Esophagus muscularis mucosa (tissue), 4 donors: ENCODE measurements at regions not wholly inside any gene's neighbourhood (a gene's known extent, or its start where the extent isn't known, plus 50 kb on each side); places are given as distances from the start of the nearest gene placed in this dataset.

Experiments
- DNase-seq: peaks from one replicate; pipeline ENCODE4 v3.0.0-alpha.2; 2017; ENCODE audit errors: extremely low spot score
- H3K27ac ChIP-seq, 4 donors: fragments of 200-600 bp; sonication (generic); replicated peaks in 1 of 4; 1 replicate in 3 of 4; 2 replicates in 1 of 4; pipeline ENCODE4 v1.5.1; 2016 to 2019; ENCODE audit warnings: mild to moderate bottlenecking in 1 of 4
- H3K27me3 ChIP-seq, 4 donors: fragments of 200-600 bp; sonication (generic); one replicate each; pipeline versions ENCODE4 v1.5.1 to v1.6.0; 2016 to 2019
- H3K36me3 ChIP-seq, 4 donors: fragments of 200-600 bp; sonication (generic); one replicate each; pipeline ENCODE4 v1.5.1; 2016 to 2019
- H3K4me1 ChIP-seq, 4 donors: fragments of 200-600 bp; sonication (generic); one replicate each; pipeline ENCODE4 v1.5.1; 2016 to 2019
- H3K4me3 ChIP-seq, 4 donors: fragments of 200-600 bp; sonication (generic); 1 replicate in 2 of 4; 2 replicates in 2 of 4; pipeline ENCODE4 v1.5.1; 2016 to 2019; ENCODE audit warnings: mild to moderate bottlenecking in 4 of 4, moderate library complexity in 1 of 4
- H3K9me3 ChIP-seq, 4 donors: fragments of 200-600 bp; sonication (generic); 1 replicate in 3 of 4; 2 replicates in 1 of 4; pipeline ENCODE4 v1.5.1; 2016 to 2019
- CTCF ChIP-seq, 3 experiments: fragments of 200-600 bp in 2 of 3; fragments of 450-650 bp in 1 of 3; sonication (generic) in 2 of 3; IDR thresholded peaks; one replicate each; pipeline ENCODE4 v1.5.1; 2017 to 2019; ENCODE audit warnings: antibody characterized with exemption in 3 of 3, mild to moderate bottlenecking in 2 of 3, moderate library complexity in 1 of 3
- EP300 ChIP-seq: sonication (generic); formaldehyde crosslinking; IDR thresholded peaks from one replicate; pipeline ENCODE4 v1.6.1; 2017; ENCODE audit warnings: antibody characterized with exemption
- POLR2A ChIP-seq: fragments of 450-650 bp; IDR thresholded peaks from one replicate; pipeline ENCODE4 v1.6.1; 2017; ENCODE audit warnings: antibody characterized with exemption, moderate library complexity, mild to moderate bottlenecking, low read depth
- POLR2AphosphoS5 ChIP-seq, 2 donors: sonication (generic); formaldehyde crosslinking; IDR thresholded peaks; one replicate each; pipeline ENCODE4 v1.6.1; 2017; ENCODE audit warnings: antibody characterized with exemption in 2 of 2
- WGBS: methylation state at CpG from one replicate; pipeline ENCODE4 v1.1.5; 2018; 5-methylcytosine and 5-hydroxymethylcytosine counted together
- intact Hi-C: fragments of 100-400 bp; cut with DNase I; formaldehyde crosslinking; loops from one replicate; pipeline ENCODE4 v1.15.1; 2023

GRCh38 chr20:59518881-59519706 lies 85.2 kb upstream of the PHACTR3 start:
- Histone ChIP-seq H3K4me1 (no peaks in the 10 kb centered on the region), H3K4me3 (no peak overlapping the region), H3K9me3 (no peaks in the 10 kb centered on the region), H3K36me3 (no peaks in the 10 kb centered on the region), H3K27ac (no peak overlapping the region), H3K27me3 (peaks cover 0 to 84% (median 11%) of the 10 kb centered on the region in 4 donors)
- peak; percentile 70 for DNase-seq
- WGBS, result 39% methylated on average over 3 of the region's 3 CpGs
- TF ChIP-seq CTCF (IDR thresholded peaks at IDR 0.05), result peak; percentile 57 to 93 (median 79)
- no peak for TF ChIP-seq POLR2AphosphoS5 (IDR thresholded peaks at IDR 0.05)
- intact Hi-C loops, result no loop called here

GRCh38 chr20:59519707-59520014 lies 84.7 kb upstream of the PHACTR3 start:
- no peaks in the 10 kb centered on the region for H3K9me3 ChIP-seq
- intact Hi-C loops, result no loop called here
- no peak overlapping the region for H3K27ac ChIP-seq
- no peaks in the 10 kb centered on the region for H3K36me3 ChIP-seq
- no peak for DNase-seq
- H3K27me3 ChIP-seq, result peaks cover 0 to 78% (median 8%) of the 10 kb centered on the region in 4 donors
- H3K4me3 ChIP-seq, result no peak overlapping the region
- no peaks in the 10 kb centered on the region for H3K4me1 ChIP-seq
- 0% methylated on average over 1 of the region's 1 CpG for WGBS
- no peak for TF ChIP-seq POLR2AphosphoS5 (IDR thresholded peaks at IDR 0.05)

- peaks cover 0 to 76% (median 5%) of the 10 kb centered on the region in 4 donors for H3K27me3 ChIP-seq
- H3K27ac ChIP-seq, result no peak overlapping the region
- intact Hi-C loops, result no loop called here
- peaks cover 0 to 5% (median 2%) of the 10 kb centered on the region in 4 donors for H3K4me1 ChIP-seq
- H3K9me3 ChIP-seq, result no peaks in the 10 kb centered on the region
- DNase-seq, result no peak
- WGBS, result 74% methylated on average over 2 of the region's 2 CpGs
- TF ChIP-seq CTCF (IDR thresholded peaks at IDR 0.05), result no peak
- TF ChIP-seq POLR2A, result no peak
- no peak for TF ChIP-seq EP300
- no peak for TF ChIP-seq POLR2AphosphoS5 (IDR thresholded peaks at IDR 0.05)
- no peak overlapping the region for H3K4me3 ChIP-seq
- H3K36me3 ChIP-seq, result no peaks in the 10 kb centered on the region
These were observed 83.5 kb upstream of the PHACTR3 start for GRCh38 chr20:59520814-59521213.

- Histone ChIP-seq H3K4me1 (peaks cover 0 to 7% (median 3%) of the 10 kb centered on the region in 4 donors), H3K36me3 (no peaks in the 10 kb centered on the region), H3K27ac (no peak overlapping the region), H3K27me3 (peaks cover 0 to 70% (median 24%) of the 10 kb centered on the region in 4 donors), H3K4me3 (no peak overlapping the region), H3K9me3 (no peaks in the 10 kb centered on the region)
- TF ChIP-seq CTCF (IDR thresholded peaks at IDR 0.05) (peak; percentile 66 to 90 (median 77)), POLR2AphosphoS5 (IDR thresholded peaks at IDR 0.05) (no peak)
- intact Hi-C loops, result no loop called here
- WGBS, result 21% methylated on average over 22 of the region's 31 CpGs
- DNase-seq, result no peak
These were observed 78.7 kb upstream of the PHACTR3 start for GRCh38 chr20:59525500-59526241.
